Stimulated activated CD4-positive, alpha-beta T cell treated with anti-CD3 and anti-CD28 coated beads, Interleukin-2, amount 100 ng/mL, for 48 hours (primary cell): ENCODE measurements at regions not wholly inside any gene's neighbourhood (a gene's known extent, or its start where the extent isn't known, plus 50 kb on each side); places are given as distances from the start of the nearest gene placed in this dataset.

ENCODE experiments used
- DNase-seq, 2 donors: peaks; one replicate each; pipeline ENCODE4 v3.0.0-alpha.2; 2020

DNA sequence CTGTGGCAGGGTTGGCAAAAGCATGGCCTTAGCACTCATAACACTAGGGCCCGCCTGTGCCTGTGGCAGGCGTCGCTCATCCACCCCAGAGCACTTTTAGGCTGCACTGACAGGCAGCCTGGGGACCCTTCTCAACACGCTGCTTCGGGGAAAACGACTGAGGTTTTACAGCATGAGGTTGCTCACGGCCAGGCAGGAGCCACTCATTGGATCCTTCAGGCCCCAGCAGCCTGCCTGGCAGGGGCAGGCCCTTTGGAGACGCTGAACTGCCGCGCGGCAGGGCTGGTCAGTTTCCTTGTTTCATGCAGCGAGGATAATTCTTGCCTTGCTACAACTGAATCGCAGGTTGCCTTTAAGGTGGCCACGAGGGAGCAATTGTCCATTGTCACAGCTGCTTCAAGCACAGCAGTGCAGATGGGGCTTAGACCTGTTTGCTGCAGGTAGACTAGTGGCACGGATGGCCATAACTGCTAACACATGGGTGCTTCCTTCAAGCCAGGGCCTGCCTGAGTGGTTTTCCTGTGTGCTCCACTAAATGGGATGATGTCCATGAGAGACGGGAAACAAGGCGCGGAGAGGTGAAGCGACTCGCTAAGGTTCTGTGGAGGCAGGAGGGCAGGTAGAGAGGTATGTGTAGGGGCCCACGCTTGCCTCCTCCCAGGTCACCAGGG, 49.9 kb upstream of the HS6ST1 start:
- no peak for DNase-seq

DNA sequence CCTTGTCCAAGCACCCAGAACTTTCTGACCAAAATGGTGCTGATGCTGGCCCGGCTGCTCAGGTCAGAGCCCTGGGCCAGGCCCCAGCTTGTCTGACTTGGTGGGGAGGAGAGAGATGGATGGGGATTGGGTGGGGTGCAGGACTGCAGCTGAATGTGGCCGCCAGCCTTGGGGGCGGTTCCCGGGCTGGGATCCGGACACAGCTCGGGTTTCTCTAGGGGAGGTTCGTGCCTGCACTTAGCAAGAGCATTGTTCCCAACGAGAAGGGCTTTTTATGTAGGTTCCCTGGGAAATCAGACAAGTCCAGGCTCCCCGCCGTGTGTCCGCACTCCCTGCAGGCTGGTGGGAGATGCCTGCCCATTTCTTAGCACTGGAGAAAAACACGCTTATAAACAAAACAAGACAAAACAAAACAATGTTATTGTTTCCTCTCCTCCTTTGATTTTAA, 50.5 kb upstream of the HS6ST1 start:
- DNase-seq: no peak

DNA sequence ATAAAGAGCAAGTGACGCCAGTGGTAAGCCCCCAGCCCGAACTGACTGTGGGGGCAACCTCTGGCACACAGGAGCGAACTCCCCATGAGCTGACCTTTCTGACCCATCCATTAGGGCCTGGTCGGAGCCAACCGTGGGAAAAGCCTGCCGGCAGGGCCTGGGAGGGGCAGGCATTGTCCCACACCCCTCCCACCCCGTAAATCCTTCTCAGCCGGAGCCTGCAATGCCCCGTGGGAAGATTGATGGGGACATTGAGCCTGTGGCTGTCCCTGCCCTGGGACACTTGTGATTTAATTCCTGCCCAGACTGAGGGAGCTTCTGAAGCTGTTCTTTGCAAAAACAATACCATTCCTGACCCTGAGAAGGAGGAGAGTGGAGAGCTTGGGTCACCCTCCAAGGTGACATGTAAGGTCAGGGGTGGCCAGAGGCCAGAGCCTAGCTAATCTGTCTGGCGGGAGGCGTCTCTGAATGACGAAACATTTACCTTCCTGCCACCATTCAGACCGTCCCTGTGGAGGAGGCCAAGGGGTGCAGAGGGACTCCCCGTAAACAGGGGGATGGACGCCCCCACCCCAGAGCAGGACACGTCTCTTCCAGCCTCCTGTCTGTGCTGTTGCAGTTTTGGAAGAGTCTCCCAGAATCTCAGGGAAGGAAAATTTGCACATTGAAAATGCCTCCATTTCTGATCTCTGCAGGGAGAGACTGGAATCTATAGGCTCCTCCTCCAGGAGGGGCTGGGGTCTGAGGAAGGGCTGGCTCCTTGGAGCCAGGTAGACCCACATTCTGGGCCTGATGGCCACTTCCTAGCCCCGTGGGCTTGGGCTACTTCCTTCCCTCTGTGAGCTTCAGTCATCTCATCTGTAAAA, 51.2 kb upstream of the HS6ST1 start:
- no peak for DNase-seq

DNA sequence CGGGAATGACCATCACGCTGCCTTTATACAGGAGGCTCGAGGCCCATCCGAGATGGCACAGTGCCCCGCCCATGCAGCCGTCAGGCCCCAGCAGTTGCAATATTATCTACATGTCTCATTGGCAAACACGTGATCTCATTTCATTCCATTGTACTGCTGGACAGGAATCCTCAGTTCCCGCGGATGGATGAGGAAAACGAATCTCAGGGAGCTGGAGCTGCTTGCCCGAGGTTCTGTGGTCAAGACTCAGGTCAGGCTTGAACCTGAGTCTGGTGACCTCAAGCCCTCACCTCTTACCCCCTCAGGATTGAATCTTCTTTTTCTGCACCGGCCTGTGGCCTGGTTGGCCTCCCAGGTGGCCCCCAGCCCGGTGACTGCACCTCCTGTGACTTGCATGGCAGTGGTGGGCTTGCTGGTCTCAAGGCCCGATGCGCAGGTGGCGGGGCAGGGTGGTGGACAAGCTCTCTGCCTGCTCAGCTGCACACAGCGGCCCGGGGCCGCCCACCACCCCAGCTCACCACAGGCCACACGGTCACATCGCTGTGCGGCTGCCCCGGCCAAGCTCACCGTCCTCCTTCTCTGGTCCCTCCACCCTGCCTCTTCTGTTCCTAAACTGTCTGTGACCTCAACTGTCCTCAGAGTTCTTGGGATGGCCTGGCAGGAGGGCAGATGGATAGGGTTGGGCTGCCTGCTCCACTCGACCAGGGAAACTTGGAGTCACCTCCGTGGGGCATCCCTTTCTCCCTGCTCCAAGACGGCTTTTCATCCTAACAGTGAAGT, 52.0 kb upstream of the HS6ST1 start:
- no peak for DNase-seq

DNA sequence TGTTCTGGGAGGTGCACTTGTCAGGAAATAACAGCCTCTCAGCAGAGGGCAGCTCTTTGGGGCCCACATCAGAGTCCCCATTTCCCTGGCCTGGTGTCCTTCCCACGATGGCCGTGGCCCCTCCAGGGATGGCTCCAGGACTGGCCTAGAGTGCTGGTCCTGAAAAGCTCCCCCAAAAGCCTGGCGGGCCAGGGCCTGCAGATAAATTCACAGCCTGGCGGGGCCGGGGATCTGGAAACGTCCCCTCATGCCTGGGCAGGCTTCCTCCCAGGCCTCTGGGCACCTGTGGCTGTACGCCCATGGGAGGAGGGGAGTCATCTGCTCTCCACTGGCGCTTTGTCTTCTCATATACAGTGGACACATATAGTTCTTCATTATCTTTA, 52.6 kb upstream of the HS6ST1 start:
- DNase-seq: no peak

DNA sequence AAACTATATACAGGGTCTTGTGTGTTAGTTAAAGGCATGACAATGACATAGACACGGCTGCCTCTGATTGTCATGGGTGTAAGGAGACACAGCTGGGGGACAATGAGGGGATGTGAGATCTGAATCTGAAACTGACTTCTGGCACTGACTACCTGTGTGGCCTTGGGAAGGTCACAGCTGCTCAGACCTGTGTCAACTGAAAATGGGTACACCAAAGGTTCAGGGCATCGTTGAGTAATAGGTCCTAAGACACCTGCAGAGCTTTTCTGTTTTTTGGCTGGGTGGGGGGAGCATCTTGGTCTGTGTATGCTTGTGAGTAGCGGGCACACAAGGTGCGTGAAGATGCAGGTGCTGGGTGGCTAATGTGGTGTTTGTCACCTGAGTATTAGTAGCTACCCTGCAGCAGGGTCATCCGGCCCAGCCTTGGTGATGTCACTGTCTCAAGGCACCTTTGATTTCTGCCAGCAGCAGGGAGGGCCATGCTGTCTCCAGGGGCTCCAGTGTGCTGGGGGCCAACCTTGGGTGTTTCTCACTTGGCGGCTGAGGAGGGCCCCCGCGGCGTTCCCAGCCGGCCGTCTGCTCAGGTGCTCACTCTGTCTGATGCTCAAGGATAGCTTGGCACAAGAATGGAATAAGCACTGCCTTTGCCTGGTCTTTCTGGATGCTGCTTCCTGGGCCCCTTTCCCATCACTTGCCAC, 53.1 kb upstream of the HS6ST1 start:
- DNase-seq: no peak

DNA sequence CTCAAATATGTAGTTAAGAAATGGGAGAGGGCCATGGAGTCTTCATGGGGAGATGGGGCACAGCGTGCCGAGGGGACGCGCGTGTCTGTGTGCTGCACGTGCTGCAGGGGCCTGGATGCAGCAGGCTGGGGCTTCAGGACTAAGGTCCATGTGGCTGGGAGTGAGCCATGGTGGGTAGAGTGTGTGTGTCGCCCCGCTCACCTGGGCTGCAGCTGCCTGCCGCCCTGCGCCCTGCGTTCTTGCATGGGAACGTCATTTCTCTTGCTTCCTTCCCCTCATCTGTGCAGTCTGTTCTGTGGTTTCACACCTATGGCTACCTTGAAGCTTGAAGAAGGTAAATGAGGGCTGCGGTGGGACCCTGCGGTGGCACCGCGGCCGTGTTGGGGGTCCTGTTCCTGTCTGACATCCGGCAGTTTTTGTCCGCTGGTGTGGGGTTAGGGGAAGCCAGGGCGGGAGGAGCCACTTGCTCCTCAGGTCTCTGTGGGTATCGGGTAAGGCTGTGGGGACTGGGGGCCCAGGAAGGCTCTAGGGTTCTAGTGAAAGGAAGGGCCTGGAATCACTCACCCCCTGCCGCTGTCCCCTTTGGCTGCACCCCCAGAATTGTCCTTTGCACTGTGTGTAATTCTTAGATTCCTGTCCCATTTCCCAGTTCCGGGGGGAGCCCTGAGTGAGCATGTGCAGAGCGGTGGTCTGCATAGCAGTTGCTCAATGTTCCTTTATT, 54.1 kb upstream of the HS6ST1 start:
- no peak for DNase-seq

DNA sequence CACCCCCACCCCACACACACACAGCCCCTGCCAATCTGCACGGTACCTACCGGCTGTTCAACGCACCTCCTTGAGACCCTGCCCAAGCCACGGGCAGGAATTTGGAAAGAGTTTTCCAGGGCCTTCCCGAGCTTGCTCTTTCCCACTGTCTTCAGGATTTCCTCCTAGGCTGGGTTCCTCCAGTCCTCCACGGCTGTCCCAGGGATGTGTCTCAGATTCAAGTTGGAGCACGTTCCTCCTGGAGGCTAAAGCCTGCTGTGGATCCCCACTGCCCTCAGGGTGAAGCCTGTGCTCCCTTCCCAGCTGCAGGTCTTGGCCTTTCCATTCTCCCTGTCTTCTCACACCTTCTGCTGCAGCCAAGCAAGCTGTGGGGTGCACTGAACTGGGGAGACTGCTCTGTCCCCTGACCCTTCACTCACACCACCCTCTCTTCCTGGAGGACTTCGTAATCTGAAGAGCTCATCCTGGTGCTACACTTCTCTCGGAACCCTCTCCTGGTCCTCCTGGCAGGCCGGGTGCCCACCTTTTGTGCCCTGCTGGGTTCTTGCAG, 54.9 kb upstream of the HS6ST1 start:
- no peak for DNase-seq

DNA sequence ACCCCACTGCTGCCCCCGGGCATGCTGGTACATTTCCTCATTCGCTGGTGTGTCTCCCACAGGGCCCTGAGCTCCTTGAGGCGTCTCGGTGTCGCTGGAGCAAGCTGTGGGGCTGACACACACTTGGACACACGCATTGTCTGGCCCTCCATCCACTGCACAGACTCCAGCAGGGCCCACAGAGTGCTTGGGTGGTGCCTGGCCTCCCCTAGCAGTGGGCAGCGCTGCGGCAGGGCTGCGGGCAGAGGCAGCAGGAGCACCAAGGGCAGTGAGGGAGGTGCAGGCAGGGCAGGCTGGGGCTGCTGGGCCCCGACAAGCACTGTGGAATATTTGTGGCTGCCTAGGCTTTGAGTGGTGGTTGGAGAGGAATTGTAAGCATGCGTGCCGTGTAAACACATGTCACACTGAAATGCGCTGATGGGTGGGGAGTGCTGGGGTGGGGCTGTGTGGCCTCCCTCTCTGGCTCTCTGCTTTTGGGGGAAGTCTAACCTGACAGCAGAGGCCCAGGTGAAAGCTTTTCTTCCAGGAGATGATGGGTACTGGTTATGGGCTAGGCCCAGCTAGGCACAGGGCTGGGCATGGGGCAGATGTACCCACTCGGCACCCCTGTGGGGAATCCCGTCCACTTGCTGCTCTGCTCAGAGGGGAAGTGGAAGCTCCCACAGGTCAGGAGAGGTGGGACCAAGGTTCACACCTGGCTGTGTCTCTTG, 55.5 kb upstream of the HS6ST1 start:
- no peak for DNase-seq

DNA sequence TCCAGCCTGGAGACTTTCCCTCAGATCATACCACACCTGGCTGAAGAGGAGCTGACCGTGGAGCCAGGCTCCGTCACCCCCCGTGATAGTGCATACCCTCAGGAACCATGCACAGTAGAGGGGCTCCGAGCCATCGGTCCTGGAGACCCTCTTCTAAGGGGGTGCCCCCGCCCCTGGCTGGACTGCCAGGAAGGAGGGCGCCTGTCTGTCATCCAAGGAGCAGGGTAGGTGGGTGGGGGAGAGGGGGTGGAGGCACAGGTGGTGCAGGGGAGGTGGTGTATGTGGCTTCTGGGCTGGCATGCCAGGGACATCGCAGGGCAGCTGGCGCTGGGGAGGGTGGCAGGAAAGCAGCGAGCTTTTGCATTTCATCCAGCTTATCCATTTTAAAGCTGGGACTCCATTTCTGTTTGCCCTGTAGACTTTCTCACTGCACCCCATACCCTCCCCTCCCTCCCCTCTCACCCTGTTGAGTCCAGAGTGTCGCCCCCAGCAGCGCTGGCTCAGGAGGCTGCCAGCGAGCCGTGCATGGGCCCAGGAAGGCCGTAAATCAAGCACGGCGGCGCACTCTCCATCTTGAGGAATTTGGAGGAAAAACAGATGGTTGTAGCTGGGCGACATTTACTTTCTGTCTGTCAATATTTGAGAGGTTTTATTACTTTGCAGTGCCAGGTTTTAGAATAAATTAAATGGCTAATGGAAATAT, 56.2 kb upstream of the HS6ST1 start:
- no peak for DNase-seq

DNA sequence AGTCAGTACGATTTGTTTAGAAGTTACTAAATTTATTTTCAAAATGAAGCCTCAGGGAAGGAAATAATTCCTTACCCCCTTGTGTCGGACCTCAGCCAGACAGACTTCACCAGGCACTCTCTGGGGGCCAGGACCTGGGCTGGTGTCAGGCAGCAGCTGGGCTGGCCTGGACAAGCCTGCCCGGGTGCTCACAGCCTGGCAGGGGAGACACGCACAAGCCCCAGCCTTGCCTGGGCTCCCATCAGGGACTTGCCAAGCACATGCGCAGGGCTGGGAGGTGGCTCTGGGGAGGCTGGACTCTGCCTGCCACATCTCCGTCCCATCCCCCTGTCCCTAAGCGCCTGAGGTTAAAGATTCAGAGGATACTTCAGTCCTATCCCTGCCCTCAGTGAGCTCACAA, 56.8 kb upstream of the HS6ST1 start:
- no peak for DNase-seq

DNA sequence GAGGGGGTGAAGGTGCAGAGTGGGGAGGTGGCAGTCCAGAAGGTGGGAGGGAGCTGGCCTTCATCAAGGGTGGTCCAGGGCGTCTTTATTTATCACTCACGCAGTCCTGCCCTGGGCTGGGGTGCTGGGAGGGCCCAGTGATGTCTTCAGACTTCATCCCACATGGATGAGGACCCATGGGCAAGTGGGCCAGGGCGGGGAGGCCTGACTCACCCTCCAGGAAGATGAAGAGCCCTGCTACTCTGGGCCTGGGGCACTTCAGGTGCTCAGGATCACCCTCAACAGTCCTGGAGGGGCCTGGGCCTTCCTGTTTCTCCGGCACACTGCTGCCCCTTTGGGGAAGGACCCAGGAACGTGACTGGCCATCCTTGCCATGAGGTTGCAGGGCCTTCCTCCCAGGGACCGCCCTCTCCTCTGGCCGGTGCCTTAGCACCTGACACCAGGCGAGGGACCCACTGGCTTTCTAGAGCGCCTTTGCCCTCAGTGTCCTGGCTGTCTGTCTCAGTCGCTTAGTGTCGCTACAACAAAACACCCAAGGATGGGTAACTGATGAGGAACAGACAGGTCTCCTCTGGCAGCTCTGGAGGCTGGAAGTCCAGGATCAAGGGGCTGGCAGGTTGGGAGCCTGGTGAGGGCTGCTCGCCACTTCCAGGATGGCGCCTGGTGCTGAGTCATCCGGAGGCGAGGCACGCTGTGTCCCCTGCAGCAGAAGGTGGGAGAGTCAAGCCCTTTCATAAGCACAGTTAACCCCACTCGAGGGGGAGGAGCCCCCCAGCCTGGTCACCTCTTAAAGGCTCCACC, 57.8 kb upstream of the HS6ST1 start:
- DNase-seq: no peak

DNA sequence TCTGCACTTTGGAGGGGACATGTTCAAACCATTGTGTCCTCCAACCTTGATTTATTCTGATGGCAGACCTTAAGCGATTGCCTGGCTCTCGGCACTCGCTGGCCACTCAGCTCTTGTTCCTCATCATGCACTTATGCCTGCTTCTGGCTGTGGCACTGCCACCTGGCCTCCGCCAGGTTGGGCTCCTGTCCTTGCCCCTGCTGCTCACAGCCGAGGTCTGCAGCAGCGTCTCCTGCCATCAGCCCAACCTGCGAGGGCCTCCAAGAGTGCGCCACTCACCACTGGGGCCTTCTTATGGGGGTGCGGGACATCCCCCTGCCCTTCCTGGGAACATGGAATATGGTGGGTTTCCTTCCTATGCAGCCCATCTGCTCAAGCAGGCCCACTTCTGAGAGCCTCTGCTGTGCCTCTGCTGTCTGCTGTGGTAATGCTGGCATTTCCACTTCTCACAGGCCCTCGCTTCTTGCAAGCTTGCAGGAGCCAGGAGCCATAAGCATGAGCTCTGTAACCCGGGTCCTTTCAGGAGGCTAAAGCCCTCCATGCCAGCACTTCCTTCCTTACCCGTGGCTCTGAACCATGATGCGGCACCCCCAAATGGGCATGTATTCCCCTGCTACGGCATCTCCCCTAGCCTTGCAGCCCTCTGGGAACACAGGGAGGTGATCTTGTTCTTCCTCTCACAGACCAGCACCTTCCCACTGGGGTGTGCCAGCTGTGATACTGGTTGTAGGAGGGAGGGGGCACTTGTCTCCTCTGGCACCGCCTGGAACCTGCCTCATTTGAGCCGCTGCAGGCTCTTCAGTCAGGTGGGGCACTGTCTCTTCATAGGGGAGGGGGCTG, 58.6 kb upstream of the HS6ST1 start:
- DNase-seq: no peak

DNA sequence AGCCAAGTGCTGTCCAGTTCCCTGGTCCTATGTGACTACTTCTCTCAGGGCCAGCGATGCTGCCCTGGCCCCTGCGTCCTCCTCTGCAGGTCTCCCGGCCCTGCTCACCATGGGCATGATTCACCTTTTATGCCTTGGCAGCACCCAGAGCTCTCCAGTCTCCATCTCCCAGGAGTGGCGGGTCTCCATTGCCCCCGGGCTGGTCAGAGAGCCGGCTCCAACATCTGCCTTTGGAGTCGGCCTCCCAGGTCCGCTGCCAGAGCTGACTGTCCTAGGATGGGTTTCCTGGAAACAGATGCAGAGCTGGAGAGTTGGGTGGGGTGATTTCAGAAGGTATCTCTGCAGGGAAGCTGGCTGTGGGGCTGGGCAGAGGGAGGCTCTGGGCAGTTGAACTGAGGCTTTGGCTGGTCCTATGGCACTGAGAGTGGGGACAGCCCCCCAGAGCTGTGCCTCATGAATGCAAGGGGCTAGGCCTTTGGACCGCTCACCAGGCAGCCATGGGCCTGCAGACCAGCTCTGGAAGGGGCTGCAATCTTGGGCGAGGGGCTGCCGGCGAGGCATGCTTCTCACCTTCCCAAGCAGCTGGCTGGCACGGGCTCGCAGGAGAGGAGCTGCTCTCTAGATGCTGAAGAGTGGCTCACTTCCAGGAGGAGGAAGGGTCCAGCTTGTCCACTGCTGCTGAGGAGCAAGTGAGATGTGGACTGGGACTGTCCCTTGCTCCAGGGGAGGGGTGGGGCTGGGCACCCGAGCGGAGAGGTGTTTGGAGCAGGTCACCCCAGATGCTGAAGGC, 59.8 kb upstream of the HS6ST1 start:
- no peak for DNase-seq

DNA sequence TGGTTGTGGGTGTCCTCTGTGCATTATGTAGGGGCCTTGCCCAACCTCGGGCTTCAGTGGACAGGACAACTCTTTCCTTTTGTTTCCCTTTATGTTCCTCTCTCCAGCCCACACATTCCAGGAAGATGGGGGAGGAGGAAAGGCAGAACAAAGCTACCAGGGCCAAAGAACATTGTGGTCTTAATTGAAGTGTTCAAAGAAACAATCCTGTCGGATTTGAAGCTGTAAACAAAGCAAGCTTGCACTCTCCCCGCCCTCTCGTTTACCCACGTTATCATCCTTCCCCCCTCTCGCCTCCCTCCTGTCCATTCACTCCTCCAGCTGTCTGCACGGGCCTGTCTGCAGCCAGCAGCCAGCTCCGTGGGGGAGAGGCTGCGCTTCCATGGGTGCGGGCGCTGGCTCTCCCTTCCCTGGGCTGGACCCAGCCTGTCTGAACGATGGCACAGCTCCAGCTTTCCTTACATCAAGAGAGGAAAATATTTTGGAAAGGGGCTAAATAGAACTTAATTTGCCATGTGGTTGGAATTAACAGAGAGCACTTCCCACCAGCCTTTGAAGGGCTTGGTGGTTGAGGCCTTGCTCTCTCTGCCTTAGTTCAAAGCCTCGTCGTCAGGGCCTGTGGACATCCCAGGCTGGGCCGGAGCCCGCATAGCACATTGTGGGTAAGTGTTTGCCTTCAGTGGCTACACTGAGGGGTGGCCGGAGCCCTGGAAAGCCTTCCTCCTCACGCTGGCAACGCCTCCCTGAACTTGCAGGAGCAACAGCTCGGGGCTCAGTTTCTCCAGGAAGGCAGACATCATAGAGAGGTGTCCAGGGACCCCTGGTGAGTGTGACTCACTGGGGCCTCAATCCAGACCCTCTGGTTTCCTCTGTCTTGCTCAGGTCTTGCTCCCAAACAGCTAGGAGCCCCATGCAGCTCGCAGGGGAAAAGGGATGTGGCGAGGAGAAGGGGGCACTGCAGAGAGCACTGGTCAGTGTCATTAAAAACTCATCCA, 60.6 kb upstream of the HS6ST1 start:
- DNase-seq: no peak

DNA sequence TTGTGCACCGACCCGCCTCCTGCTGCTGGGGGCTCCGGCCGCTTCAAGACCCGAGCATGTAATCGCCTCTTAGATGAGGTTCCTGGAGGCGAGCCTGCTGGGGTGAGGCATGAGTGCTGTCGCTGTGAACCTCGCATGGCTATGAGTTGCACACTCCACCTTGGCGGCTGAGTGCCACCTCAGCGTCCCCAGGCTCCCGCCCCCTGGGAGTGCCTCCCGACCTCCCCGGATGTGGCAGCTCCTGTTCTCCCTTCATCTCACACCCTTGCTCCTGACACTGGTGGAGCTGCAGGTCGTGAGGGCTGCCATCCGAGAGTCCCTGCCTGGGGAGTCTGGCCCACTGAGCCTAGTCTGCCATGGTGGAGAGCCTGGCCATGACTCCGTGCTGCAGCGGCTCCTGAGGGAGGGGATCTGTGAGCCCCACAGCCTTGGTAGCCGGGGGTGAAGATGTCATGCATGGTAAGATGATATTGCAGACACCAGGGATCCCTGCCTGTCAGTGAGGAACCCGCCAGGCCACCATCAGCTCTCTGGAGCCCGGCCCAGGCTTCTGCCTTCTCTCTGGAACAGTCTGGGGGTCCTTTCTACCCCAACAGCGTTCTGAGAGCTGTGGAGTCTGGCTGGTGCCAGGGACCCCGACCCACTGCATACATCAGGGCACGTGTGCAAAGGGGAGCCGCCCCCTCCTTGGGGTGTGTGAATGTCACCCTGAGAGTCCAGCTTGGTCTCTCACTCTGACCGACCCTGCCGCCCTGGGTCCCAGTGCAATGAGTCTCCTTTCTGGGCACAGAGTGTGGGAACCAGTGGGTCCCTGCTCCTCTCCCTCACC, 61.6 kb upstream of the HS6ST1 start:
- no peak for DNase-seq
